AG04450 (cell line): ENCODE measurements at regions not wholly inside any gene's neighbourhood (a gene's known extent, or its start where the extent isn't known, plus 50 kb on each side); places are given as distances from the start of the nearest gene placed in this dataset.

Experiments used
- CTCF ChIA-PET: fragments of 300-600, 350-600 bp; formaldehyde crosslinking; extraction: SDS; loops from one replicate; lab custom pipeline; 2022; ENCODE audit warnings: antibody characterized with exemption, inconsistent platforms; lab: Charles Lee
- POLR2A ChIA-PET: fragments of 350-600 bp; formaldehyde crosslinking; extraction: SDS; loops from one replicate; lab custom pipeline; 2021; ENCODE audit warnings: antibody characterized with exemption, inconsistent platforms; lab: Yijun Ruan, JAX
- DNase-seq: peaks from one replicate; pipeline ENCODE4 v3.0.0-alpha.2; 2011; ENCODE audit warnings: low read depth, low spot score
- H3K27ac ChIP-seq: one replicate; pipeline ENCODE4 v1.5.1; 2012; ENCODE audit warnings: low read depth, low read length, control low read depth
- H3K27me3 ChIP-seq: one replicate; pipeline ENCODE4 v1.6.0; 2012; ENCODE audit warnings: low read length; ENCODE audit not compliant: control insufficient read depth, insufficient read depth
- H3K4me3 ChIP-seq: 2 replicates; pipeline ENCODE4 v1.5.1; 2011; ENCODE audit warnings: mild to moderate bottlenecking, low read depth, low read length, control low read depth
- H3K9me3 ChIP-seq: 2 replicates; pipeline ENCODE4 v1.5.1; 2012; ENCODE audit warnings: low read length; ENCODE audit not compliant: control insufficient read depth, insufficient read depth
- CTCF ChIP-seq: IDR thresholded peaks from 2 replicates; pipeline ENCODE4 v1.5.1; 2011; ENCODE audit warnings: low read depth, low read length, control low read depth, inconsistent platforms

- Histone ChIP-seq H3K27ac (no peak overlapping the region), H3K9me3 (no peaks in the 10 kb centered on the region), H3K4me3 (no peak overlapping the region), H3K27me3 (no peaks in the 10 kb centered on the region)
- ChIA-PET CTCF (no interaction called here), POLR2A (no interaction called here)
- DNase-seq = no peak
- TF ChIP-seq CTCF = no peak
Measured at GRCh38 chr7:136807598-136807997, 60.9 kb upstream of the CHRM2 start.

GRCh38 chr7:136803028-136803427 is 65.4 kb upstream of the CHRM2 start:
- Histone ChIP-seq H3K27me3 (no peaks in the 10 kb centered on the region), H3K27ac (no peak overlapping the region), H3K4me3 (no peak overlapping the region), H3K9me3 (no peaks in the 10 kb centered on the region)
- no peak for TF ChIP-seq CTCF
- CTCF ChIA-PET = no interaction called here
- POLR2A ChIA-PET = no interaction called here
- no peak for DNase-seq

GRCh38 chr7:136783934-136784333 is 84.5 kb upstream of the CHRM2 start:
- ChIA-PET POLR2A (no interaction called here), CTCF (no interaction called here)
- no peaks in the 10 kb centered on the region for H3K9me3 ChIP-seq
- H3K4me3 ChIP-seq = no peak overlapping the region
- H3K27me3 ChIP-seq = no peaks in the 10 kb centered on the region
- no peak for TF ChIP-seq CTCF
- no peak overlapping the region for H3K27ac ChIP-seq
- DNase-seq = no peak

GRCh38 chr7:136741941-136742340 is 126.5 kb upstream of the CHRM2 start:
- POLR2A ChIA-PET = no interaction called here
- H3K27me3 ChIP-seq = no peaks in the 10 kb centered on the region
- DNase-seq = no peak
- CTCF ChIA-PET = no interaction called here
- TF ChIP-seq CTCF = no peak
- H3K27ac ChIP-seq = no peak overlapping the region
- no peak overlapping the region for H3K4me3 ChIP-seq
- no peaks in the 10 kb centered on the region; the same call in 1 of the 2 replicates for H3K9me3 ChIP-seq

GRCh38 chr7:136728945-136729344 is 139.5 kb upstream of the CHRM2 start:
- Histone ChIP-seq H3K27ac (no peak overlapping the region), H3K9me3 (no peaks in the 10 kb centered on the region), H3K4me3 (no peak overlapping the region), H3K27me3 (no peaks in the 10 kb centered on the region)
- ChIA-PET CTCF (no interaction called here), POLR2A (no interaction called here)
- no peak for DNase-seq
- TF ChIP-seq CTCF = no peak
